GM19455 (cell line): ENCODE measurements at regions not wholly inside any gene's neighbourhood (a gene's known extent, or its start where the extent isn't known, plus 50 kb on each side); places are given as distances from the start of the nearest gene placed in this dataset.
"Not testable (repeated sequence)": the region's sequence is repeated elsewhere in the genome, so short reads cannot be mapped to it uniquely, and the experiment has no call there.

Experiments
- ATAC-seq: cut with Tn5 transposase; IDR thresholded peaks from one replicate; pipeline ENCODE4 v1.9.1; 2021; ENCODE audit not compliant: unreplicated experiment

DNA sequence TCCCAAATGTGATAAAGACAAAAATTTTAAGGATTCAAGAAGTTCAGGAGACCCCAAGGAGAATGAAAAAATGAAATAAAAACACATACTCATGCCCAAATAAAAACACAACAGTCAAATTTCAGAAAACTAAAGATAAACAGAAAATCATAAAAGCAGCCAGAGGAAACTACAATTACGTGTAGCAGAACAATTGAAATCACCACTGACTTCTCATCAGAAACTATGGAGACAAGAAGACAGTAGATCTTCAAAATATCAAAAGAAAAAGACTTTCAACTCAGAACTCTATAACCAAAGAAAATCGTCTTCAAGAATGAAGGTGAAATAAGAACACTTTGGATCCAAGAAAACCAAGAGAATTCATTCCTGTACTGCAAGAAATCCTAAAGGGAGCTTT lies 54.9 kb downstream of the DIO3 start:
- ATAC-seq: no peak

DNA sequence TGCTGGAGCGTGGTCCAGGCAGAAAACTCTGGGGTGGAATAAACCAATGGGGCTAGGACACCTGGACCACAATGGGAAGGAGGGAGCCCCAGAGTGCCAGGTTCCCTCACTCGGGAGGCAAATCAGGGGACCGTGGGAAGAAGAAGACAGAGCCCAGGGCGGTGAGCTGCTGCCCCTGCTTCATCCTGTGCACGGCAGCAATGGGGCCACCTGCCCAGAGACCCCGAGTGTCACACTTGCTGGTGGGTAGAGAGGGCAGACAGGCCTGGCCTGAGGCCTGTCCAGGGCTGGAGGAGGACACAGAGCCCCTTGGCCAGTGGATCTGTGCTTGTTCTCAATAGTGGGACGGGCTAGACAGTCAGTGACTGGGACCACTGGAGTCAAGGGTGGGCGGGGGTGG lies 58.2 kb downstream of the DIO3 start:
- ATAC-seq: no peak

GRCh38 chr14:101620031-101620788 lies 58.9 kb downstream of the DIO3 start:
- no peak for ATAC-seq

DNA sequence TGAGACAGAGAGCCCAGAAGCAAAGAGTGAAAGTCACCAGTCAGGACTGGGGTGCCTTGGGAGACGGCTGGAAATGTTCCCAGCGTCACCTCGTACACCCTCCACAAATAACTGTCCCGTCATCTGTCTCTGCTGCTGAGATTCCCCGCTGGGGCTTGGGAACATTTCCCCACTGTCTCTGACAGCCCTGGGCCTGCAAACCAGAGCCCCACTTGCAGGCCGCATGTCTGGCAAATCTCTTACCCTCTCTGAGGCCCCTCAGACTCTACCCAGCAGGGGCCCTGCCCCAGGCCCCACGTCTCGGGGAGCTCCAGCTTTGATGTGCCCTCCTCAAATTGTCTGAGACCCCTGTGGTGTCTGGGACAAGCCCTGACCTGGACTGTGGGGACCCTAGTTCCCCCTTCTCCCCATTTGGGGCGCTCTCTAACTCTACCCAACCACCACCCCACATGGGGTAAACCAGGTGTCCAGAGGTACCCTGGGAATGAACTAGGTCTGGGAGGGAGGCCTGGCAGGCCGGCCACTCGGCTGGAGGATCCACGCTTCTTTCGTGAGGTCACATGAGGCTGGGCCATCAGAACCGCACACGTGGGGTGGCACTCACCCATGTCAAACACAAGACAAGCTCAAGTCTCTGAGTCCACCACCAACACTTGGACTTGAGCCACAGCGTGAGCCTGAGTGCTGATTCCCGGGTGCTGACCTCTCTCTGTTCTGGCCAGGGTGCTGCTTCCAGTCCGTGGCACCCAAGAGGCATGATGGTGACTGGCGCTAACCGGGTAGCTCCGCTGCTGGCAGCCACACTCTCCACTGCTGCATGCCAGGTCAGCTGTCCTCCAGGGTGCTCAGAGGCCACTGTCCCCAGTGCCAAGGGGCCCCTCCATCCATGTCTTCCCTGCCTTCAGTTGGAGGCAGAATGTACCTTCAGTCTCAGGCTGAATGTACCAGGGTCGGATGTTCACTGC lies 59.8 kb downstream of the DIO3 start:
- ATAC-seq: no peak

DNA sequence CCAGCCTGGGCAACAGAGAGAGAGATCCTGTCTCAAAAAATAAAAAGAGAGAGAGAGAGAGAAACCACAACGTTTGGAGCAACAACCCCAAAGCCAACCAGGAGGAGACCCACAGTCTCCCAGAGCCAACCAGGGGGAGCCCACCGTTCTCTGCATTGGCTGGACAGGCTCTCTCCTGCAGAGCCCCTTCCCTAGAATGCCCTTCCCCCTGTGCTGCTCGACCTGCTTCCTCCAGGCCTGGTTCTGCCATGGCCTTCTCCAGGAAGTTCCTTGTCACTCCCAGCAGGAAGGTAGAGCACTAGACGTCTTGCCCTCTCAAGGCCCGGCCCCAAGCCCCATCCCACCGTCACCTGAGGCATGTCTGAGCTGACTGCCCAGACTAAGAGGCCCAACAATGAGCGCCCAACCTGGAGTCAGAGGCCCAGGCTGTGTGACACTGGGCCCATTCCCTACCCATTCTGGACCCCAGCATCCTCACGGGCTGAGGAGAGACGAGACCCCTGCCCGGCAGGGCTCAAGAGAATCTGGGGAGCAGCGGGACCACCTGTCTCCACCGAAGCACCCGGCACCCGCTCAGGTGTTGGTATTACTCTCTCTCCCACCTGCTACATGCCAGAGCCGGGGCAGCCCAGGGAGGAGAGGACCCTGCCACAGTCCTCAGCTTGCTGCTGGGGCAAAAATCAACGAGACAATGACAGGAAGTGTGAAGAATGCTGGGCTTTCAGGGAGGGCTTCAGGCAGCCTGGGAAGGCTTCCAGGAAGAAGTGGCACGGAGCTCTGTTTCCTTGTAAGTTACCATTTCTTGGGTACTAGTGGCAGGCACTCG lies 61.2 kb downstream of the DIO3 start:
- no peak for ATAC-seq

DNA sequence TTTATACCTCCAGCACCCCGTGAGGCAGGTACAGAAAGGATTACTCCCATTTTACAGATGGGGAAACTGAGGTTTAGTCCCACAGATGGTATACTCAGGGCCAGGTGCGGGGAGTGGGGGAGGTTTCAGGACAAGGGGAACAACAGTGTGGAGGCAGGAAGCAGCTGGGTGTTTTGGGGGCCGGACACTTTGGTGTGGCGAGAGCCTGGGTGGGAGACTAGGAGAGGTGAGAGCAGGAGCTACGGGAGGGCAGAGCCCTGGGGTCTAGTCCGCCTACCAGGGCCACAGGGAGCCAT lies 61.7 kb downstream of the DIO3 start:
- no peak for ATAC-seq

DNA sequence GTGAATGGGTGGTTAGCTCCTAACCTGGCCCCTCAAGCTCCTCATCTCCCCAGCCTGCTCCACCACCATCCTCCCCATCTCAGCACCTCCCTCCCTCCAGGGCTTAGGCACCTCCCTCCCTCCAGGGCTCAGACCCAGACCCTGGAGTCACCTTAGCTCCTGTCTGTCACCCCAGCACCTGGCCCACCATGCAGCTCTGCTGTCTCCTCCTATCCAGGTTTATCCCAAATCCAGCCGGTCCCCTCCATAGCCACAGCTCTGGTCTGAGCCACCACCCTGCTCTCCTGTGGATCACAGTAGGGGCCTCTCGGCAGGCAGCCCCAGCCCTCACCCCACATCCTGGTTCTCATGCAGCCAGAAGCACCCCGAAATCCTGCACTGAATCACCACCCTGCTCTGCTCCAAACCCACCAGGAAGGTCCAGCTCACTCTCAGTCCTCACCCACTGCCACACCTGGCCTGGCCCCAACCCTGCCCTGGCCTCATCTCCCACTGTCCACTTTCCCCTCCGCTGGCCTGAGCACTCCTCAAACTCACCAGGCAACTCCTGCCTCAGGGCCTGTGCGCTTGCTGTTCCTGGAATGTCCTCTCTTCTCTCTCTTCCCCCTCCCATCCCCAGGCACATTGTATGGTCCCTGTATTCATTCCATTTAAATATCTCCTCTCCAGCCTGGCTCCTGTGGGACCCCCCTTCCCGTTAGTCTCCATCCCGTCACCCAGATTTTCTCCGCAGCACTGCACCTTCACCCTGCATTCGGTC lies 62.6 kb downstream of the DIO3 start:
- no peak for ATAC-seq

- no peak for ATAC-seq
Measured at GRCh38 chr14:101624536-101624935, 63.2 kb downstream of the DIO3 start.

DNA sequence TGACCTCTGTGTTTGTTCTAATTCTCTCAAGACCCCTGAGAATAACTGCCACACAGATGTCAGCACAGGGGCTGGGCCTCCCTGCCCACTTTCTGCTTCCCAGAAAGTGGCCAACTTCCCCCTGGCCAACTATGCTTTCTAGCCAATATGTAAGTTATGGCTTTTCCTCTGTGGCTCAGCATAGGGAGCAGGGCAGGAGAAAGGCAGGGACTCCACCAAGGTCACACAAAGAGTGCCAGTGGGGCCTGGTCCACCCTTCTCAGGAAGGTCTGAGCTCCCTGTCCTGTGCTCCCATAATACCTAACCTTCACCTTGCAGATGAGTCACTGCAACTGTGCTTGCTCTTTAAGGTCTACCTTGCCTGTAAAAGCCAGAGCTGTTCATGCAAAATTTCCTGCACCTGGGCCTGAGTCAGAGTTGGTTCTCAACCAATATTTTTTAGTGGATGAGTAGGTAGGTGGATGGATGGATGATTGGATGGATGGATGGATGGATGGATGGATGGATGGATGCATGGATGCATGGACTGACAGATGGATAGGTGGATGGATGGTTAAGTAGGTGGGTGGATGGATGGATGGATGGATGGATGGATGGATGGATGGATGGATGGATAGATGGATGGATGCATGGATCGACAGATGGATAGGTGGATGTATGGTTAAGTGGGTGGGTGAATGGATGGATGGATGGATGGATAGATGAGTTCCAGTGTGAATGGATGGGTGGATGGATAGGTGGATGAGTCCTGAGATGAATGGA lies 64.2 kb downstream of the DIO3 start:
- no peak for ATAC-seq

DNA sequence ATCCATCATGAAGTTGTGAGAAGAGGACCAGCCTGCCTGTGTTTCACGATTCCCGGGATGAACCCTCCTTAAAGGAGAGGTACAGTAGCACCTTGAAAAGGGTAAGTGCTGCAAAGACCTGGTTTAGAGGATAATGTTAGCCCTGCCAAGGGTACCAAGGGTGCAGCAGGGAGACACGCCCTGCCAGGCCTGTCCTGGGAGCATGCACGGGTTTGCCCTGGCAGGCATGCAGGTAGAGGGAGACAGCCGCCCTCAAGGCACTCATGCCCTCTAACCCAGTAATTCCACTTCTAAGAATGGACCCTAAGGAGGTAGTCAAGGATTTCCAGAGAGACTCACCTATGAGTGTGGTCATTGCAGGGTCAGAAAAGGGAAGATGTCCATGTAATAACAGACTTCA lies 65.0 kb downstream of the DIO3 start:
- no peak for ATAC-seq

- no peak for ATAC-seq
Measured at GRCh38 chr14:101627915-101628262, 66.6 kb downstream of the DIO3 start.

GRCh38 chr14:101628471-101628966 lies 67.2 kb downstream of the DIO3 start:
- ATAC-seq: no peak

GRCh38 chr14:101628975-101629374 lies 67.7 kb downstream of the DIO3 start:
- no peak for ATAC-seq

GRCh38 chr14:101630056-101630965 lies 69.0 kb downstream of the DIO3 start:
- ATAC-seq: no peak

DNA sequence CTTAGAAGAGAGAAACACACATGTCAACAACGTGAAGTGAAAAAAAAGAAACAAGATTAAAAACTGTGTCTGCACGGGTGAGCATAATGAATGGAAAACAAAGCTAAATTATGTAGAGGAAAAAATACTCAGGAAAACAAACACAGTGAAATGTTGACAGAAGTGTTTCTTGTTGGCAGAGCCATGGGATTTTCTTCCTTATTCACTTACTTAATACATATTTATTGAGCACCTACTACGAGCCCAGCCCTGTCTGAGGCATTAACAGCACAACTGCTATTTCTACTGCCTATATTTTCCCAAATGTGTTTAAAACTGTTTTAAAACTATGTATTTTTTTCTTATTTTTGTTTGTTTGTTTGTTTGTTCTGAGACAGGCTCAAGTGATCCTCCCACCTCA lies 69.9 kb downstream of the DIO3 start:
- no peak for ATAC-seq

GRCh38 chr14:101631970-101632369 lies 70.7 kb downstream of the DIO3 start:
- not testable (repeated sequence) for ATAC-seq

- no peak for ATAC-seq
Measured at GRCh38 chr14:101632520-101632919, 71.2 kb downstream of the DIO3 start.

DNA sequence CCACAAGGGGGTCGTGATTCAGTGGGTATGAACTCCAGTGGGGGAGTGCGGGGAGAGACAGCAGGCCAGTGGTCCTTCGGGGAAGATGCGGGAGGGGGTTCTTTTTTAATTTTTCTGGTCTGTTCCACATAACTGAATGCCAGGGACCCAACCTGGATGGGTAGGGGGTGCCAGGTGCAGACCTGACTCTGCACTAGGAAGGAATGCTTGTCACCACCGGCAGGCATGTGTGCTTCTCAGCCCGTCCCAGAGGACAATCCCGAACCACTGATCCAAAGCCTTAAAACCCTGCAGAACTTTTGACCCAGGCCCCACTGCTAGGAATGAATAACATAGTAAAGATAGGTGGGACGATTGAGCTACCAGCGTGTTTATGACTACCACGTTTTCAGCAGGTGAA lies 72.0 kb downstream of the DIO3 start:
- no peak for ATAC-seq
